Hematopoietic multipotent progenitor cell treated with erythropoietin and hydrocortisone succinate and interleukin-3 and kit ligand, for 6 days (in vitro differentiated cells): ENCODE measurements at regions not wholly inside any gene's neighbourhood (a gene's known extent, or its start where the extent isn't known, plus 50 kb on each side); places are given as distances from the start of the nearest gene placed in this dataset.
"Not testable (repeated sequence)": the region's sequence is repeated elsewhere in the genome, so short reads cannot be mapped to it uniquely, and the experiment has no call there.

ENCODE experiments used
- DNase-seq: peaks from one replicate; pipeline ENCODE4 v3.0.0-alpha.2; 2015

GRCh38 chr1:118290571-118290970, 105.5 kb upstream of the SPAG17 start:
- no peak for DNase-seq

- no peak for DNase-seq
These were observed 105.0 kb upstream of the SPAG17 start for GRCh38 chr1:118290046-118290445.

DNA sequence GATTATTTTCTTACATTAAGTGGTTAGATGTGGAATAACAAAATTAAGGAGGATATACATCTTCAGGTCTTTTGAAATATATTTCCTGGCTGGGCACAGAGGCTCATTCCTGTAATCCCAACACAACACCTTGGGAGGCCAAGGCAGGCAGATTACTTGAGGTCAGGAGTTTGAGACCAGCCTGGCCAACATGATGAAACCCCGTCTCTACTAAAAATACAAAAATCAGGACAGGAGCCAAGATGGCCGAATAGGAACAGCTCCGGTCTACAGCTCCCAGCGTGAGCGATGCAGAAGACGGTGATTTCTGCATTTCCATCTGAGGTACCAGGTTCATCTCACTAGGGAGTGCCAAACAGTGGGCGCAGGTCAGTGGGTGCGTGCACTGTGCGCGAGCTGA, 95.6 kb upstream of the SPAG17 start:
- not testable (repeated sequence) for DNase-seq

DNA sequence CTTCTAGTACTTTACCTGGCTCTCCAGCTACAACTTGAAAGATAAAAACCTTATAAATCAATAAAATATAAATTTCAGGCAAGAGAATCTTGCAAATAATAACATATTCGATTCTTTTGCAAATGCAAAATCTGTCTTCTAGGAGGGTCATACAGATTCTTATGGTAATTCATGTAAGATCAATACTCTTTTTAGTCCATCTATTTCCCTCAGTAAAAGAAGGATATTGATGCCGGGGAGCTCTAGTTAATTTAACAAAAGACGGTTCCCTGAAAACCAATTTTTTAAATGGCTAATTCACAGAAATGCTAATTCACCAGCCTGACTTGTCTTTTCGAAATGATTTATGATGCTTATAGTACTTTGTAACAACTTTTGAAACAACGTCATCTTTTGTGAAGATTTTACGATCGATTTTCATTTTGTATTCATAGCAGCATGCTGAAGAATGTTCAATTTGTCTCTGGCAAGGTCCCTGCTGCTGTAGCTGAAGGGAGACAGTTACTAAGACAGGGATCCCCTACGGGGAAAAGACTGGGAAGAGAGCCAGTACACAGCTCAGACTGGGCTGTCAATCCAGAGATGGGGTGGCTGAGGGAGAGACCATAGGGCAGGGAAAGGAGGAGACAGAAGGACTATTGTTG, 90.6 kb upstream of the SPAG17 start:
- DNase-seq: no peak

- no peak for DNase-seq
These were observed 87.9 kb upstream of the SPAG17 start for GRCh38 chr1:118272884-118273283.

- DNase-seq: no peak
These were observed 86.9 kb upstream of the SPAG17 start for GRCh38 chr1:118271883-118272282.

DNA sequence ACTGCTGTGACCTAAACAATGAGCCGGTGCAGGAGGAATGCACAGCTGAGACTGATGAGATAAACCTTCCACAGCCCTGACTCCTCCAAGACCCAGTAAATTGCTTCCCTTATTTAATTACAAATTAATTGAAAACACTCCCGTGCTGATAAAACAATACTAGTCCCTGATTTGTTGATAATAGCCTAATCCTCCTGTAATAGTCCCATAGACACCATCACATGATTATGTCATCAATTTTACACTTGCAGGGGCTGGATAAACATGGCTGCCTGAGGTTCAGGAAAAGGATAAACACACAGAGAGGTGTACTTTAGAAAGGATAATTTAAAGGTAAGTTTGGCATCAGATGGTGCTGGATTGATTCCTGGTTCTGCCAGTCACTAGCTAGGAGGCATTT, 84.6 kb upstream of the SPAG17 start:
- DNase-seq: no peak

DNA sequence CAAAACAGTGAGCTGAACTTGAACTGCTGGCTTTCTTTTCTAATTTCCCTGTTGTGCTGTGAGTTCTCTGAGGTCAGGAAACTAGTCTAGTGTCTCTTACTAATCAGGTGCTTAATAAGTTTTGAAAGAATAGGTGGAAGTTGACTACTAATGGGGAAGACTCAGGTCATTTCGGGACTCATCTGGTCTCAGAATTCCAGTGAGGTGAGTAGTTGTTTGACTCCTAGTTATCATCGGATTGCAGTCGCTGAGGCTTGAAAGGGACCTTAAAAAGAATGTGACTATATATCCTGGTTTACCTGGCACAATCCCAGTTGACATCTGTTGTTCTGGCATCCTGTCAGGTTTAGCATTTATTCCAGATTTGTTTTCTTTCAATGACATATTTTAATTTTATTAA, 81.4 kb upstream of the SPAG17 start:
- DNase-seq: no peak

DNA sequence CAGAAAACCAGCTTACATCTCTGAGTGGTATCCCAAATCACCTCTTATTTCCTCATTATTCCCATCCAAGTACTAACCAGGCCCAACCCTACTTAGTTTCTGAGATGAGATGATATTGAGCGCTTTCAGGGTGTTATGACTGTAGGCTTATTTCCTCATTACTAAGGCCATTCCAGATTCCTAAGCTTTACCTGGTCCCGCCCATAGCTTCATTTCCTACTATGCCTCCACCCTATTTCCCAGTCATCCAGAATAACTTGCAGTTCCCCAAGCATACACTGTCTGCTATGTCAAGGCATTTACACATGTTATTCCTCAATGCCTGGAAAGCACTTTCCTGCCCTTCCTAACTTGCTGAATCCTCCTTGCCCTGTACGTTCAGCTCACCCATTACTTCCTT, 79.3 kb upstream of the SPAG17 start:
- DNase-seq: no peak

DNA sequence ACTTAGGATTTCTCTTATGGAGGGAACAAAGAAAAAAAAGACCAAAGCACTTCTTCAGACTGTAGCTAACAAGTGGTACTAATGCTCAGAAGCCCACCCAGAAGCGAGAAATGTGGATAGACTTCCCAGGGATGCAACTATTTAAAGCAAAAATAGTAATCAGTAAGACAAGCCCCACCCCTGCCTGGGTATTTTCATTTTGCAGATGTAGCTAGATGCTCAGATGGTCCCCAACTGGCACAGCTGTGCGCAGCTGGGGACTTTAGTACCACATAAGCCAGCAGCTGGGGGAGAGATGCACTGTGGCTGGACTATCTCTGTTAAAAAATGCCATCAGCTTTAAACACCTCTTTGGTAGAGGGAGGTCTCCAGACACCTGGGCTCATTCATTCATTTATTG, 77.8 kb upstream of the SPAG17 start:
- no peak for DNase-seq

DNA sequence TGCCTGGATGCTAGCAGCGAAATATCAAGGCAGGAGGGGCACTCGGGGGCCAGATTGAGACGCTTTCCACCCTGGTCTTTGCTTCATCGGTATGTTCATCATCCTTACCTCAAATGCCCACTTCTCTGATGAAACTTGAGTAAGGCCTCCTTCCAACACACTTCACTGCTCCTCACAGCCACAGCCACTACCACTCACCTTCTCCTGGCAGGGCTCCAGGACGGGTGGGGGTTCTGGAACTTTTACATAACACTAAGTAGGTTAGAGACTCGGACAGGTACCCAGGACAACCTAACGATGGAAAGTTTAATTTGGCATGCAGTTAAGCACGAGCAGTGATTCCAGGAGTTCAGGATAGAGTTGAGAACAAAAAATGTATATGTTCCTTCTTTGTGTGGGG, 73.9 kb upstream of the SPAG17 start:
- no peak for DNase-seq

DNA sequence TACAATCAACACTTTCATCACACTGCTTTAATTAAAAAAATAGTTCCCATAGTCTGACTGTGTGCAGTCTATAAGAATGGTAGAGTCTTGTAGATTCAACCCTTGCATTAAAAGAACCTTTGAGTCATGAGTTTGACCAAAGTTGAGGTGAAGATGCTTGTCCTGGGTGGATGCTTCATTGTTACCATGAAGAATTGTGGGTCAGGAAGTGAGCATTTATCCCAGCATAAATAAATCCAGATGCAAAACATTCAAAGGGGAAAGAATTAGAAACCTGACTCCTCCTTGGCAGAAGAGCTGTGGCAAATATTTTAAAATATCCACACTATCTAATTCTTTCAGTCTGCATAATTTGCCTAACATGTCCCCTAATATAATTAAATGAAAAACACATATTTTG, 72.9 kb upstream of the SPAG17 start:
- no peak for DNase-seq

GRCh38 chr1:118254491-118255425, 69.7 kb upstream of the SPAG17 start:
- no peak for DNase-seq

- DNase-seq: no peak
These were observed 69.0 kb upstream of the SPAG17 start for GRCh38 chr1:118254001-118254400.

DNA sequence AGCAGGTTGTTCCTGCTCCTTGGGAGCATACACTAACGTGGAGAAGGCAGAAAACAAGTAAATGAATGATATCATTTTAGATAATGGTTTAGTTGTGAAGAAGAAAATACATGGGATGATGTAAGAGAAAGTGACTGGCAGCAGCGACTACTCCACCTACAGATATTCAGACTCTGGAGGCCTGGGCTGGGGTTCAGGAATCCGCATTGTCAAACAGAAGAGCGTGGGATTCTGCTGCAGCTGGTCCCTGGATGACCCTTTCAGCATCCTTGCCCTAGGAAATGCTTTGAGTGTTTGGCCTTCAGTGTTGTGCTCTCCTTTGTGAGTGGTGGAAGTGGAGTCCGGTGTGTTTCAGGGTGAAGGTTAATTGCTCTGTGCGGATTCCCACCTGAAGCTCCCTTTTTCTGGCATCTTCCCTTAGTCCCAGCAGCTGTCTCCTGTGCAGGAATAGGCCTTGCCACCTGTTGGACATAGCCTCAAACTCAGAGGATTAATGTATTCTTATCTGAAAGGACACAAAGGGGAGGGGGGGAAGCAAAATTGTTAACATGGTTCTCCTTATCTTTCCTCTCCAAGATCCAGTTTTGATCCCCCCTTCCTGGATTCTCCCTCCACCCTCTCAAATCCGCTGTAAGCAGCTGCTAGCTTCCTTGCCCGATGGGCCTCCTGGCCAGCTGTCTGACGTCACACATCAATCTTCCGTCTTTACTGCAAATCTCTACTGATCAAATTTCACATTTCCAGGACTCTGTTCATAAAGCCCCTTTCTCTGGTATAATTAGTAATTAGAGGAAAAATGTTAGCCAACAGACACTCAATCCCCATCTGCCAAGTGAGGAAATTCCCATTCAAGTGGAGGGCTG, 68.3 kb upstream of the SPAG17 start:
- no peak for DNase-seq

- DNase-seq: no peak
These were observed 67.6 kb upstream of the SPAG17 start for GRCh38 chr1:118252624-118253023.

DNA sequence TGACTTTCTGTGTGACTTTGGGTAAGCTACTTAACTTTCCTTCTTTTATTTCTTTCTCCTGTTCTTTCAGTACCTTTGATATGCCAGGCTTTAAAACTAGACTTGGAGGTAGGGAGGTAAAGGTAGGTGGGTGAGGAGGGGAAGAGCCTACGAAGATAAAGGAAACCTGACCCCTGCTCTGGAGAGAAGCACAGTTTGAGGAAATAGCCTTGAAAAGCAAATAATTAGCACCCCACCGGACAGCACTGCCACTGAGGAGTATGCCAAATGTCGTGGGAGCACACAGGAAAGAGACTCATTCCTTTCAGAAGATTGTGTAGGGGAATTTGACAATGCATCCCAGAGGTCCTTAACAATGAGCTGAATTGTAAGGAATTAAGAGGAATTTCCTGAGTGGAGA, 65.2 kb upstream of the SPAG17 start:
- DNase-seq: no peak

DNA sequence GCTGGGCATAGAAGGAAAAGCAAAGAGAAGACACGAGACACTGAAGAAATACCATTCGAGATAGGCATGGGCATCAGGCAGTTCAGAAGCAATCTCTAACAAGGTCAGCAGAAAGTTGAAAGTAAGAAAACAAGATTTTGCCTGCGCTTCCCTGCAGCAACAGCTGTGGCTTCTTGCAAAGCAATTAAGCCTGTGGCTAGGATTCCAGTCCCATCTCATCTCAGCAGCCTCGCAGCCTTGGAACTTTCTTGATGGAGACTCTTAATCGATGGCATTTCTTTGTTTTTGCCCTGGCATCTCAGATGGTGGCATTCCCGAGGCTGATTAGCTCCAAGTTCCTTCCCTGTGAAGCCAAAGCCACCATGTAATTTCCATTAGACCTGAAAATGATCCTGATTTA, 64.6 kb upstream of the SPAG17 start:
- no peak for DNase-seq

DNA sequence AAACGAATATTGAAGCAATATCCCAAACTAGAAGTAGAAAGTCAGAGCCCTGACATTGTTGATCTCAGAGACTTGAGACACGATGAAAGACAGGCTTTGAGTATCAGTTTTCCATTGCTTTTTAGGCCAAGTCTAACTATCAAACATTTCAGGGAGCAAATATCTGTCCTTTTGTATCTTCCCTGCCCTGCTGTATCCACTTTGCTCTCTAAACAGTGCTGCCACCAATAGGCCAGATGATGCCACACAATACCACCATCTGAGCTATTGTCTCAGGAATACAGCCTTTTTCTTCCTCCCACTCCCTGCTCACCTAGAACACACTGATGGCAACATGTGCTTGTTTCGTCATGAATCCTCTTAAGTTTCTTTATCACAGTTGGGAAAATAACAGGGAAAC, 62.6 kb upstream of the SPAG17 start:
- peak; percentile 21 for DNase-seq

DNA sequence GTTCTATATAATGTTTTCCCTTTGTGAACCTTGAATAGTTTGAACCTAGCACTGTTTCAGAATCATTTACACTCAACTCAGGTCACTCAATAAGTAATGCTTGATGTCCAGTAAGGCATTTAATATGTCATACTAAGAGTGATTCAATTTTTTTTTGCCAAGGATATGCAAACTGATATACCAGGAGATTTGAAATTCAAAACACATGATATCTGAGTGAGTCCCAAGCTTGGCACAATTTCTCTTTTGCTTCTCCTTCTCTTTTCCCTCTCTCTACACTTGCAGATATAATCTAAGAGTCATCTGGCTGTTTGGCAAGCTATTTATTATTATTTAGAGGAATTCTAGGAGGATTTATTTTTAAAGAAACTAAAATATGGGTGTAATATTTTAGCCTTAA, 61.6 kb upstream of the SPAG17 start:
- no peak for DNase-seq

DNA sequence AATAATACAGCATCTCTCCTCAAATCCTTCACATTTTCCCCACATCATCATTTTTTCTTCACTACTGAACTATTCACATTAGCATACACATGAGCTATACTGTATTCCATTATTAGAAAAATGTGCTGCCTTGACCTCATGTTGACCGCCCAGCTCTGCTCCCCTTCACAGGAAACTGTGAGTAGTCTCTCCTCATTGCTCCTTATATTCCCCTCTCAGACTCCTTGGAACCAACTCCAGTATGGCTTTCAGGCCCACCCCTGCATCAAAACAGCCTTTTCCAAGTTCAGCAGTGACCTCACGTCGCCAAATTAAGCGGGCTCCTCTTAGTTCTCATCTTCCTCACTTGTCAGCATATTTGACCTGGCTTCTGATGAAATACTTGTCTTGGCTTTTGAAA, 59.2 kb upstream of the SPAG17 start:
- DNase-seq: no peak

DNA sequence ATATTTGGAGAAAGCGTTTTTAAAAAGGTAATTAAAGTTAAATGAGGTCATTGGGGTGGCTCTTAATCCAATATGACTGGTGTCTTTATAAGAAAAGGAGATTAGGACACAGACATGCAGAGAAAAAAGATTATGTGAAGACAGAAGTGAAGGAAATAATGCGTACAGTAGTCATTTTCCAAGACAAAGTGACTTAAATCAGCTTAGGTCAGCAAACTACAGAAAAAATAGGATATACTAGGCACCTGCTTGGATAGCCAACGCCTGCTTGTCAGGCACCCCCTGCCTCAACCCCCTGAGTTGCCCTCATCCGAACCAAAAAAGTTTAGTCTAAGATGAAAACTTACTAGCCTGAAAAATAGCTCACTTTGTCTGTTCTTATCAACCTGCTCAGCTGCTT, 58.2 kb upstream of the SPAG17 start:
- DNase-seq: no peak
